Esophagus muscularis mucosa (tissue), 4 donors: ENCODE measurements at regions not wholly inside any gene's neighbourhood (a gene's known extent, or its start where the extent isn't known, plus 50 kb on each side); places are given as distances from the start of the nearest gene placed in this dataset.

Source experiments
- EP300 ChIP-seq: sonication (generic); formaldehyde crosslinking; IDR thresholded peaks from one replicate; pipeline ENCODE4 v1.6.1; 2017; ENCODE audit warnings: antibody characterized with exemption
- POLR2A ChIP-seq: fragments of 450-650 bp; IDR thresholded peaks from one replicate; pipeline ENCODE4 v1.6.1; 2017; ENCODE audit warnings: antibody characterized with exemption, moderate library complexity, mild to moderate bottlenecking, low read depth
- TF ChIP-seq, protein P1 (sequence below), 3 experiments: fragments of 200-600 bp in 2 of 3; fragments of 450-650 bp in 1 of 3; sonication (generic) in 2 of 3; IDR thresholded peaks; one replicate each; pipeline ENCODE4 v1.5.1; 2017 to 2019; ENCODE audit warnings: antibody characterized with exemption in 3 of 3, mild to moderate bottlenecking in 2 of 3, moderate library complexity in 1 of 3

DNA sequence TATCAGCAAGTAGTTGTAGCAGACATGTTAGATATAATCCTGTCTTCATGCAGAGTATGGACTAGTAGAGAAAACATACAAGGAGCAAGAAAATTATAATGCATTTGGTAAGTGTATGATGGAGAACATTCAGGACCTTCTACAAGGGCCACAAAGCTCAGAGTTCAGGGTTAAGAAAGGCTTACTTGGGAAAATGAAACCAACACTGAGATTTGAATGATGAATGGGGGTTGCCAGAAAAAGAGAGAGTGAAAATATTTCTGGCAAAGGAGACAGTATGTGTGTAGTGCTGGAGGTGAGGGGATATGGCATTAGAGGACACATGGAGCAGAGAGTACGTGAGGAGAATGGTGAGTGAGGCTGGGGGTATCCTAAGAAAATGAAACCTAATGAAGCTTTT, 169.8 kb upstream of the STK32A start:
- TF ChIP-seq, protein P1, sequence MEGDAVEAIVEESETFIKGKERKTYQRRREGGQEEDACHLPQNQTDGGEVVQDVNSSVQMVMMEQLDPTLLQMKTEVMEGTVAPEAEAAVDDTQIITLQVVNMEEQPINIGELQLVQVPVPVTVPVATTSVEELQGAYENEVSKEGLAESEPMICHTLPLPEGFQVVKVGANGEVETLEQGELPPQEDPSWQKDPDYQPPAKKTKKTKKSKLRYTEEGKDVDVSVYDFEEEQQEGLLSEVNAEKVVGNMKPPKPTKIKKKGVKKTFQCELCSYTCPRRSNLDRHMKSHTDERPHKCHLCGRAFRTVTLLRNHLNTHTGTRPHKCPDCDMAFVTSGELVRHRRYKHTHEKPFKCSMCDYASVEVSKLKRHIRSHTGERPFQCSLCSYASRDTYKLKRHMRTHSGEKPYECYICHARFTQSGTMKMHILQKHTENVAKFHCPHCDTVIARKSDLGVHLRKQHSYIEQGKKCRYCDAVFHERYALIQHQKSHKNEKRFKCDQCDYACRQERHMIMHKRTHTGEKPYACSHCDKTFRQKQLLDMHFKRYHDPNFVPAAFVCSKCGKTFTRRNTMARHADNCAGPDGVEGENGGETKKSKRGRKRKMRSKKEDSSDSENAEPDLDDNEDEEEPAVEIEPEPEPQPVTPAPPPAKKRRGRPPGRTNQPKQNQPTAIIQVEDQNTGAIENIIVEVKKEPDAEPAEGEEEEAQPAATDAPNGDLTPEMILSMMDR (IDR thresholded peaks at IDR 0.05), result no peak
- TF ChIP-seq POLR2A, result no peak
- no peak for TF ChIP-seq EP300
